Liver (tissue), 8 donors: ENCODE measurements at regions not wholly inside any gene's neighbourhood (a gene's known extent, or its start where the extent isn't known, plus 50 kb on each side); places are given as distances from the start of the nearest gene placed in this dataset.

ENCODE experiments used
- DNase-seq: peaks from one replicate; pipeline ENCODE4 v3.0.0-alpha.2; 2017; ENCODE audit warnings: low spot score
- H3K27ac ChIP-seq, 2 donors: one replicate each; pipeline ENCODE4 v1.7.0; 2013; ENCODE audit warnings: inconsistent platforms in 2 of 2, low read length in 2 of 2, control low read depth in 1 of 2, low read depth in 1 of 2, mild to moderate bottlenecking in 1 of 2
- H3K27me3 ChIP-seq, 4 donors: one replicate each; pipeline versions ENCODE4 v1.6.1 to v1.7.0; 2013; ENCODE audit warnings: low read length in 3 of 4, inconsistent platforms in 1 of 4, mild to moderate bottlenecking in 1 of 4, moderate library complexity in 1 of 4; ENCODE audit not compliant: control insufficient read depth in 4 of 4, insufficient read depth in 4 of 4
- H3K36me3 ChIP-seq, 4 donors: one replicate each; pipeline versions ENCODE4 v1.6.1 to v1.7.0; 2013; ENCODE audit warnings: low read length in 3 of 4, mild to moderate bottlenecking in 3 of 4, low read depth in 1 of 4, moderate library complexity in 1 of 4; ENCODE audit not compliant: control insufficient read depth in 4 of 4, insufficient read depth in 3 of 4
- H3K4me1 ChIP-seq, 4 donors: one replicate each; pipeline versions ENCODE4 v1.6.1 to v1.7.0; 2013; ENCODE audit warnings: low read length in 3 of 4, mild to moderate bottlenecking in 3 of 4, moderate library complexity in 1 of 4; ENCODE audit not compliant: control insufficient read depth in 4 of 4, insufficient read depth in 4 of 4
- H3K4me3 ChIP-seq, 3 donors: one replicate each; pipeline versions ENCODE4 v1.6.1 to v1.7.0; 2013; ENCODE audit warnings: low read length in 3 of 3, control low read depth in 1 of 3, low read depth in 1 of 3, mild to moderate bottlenecking in 1 of 3
- H3K9ac ChIP-seq, 2 donors: one replicate each; pipeline ENCODE4 v1.7.0; 2013; ENCODE audit warnings: low read length in 2 of 2, mild to moderate bottlenecking in 2 of 2, moderate library complexity in 2 of 2, control low read depth in 1 of 2, low read depth in 1 of 2
- H3K9me3 ChIP-seq, 4 donors: one replicate each; pipeline versions ENCODE4 v1.6.1 to v1.7.0; 2013; ENCODE audit warnings: low read length in 3 of 4; ENCODE audit not compliant: control insufficient read depth in 4 of 4
- EGR1 ChIP-seq, 2 donors: IDR thresholded peaks; 2 replicates each; pipeline ENCODE4 v1.6.1; 2016 to 2018; ENCODE audit warnings: antibody characterized with exemption in 2 of 2, low read depth in 2 of 2
- FOXA1 ChIP-seq: IDR thresholded peaks from 2 replicates; pipeline ENCODE4 v1.6.1; 2016; ENCODE audit warnings: antibody characterized with exemption
- FOXA2 ChIP-seq: IDR thresholded peaks from 2 replicates; pipeline ENCODE4 v1.6.1; 2016; ENCODE audit warnings: antibody characterized with exemption
- GABPA ChIP-seq, 2 donors: IDR thresholded peaks in 1 of 2; conservative IDR thresholded peaks in 1 of 2; 2 replicates each; pipeline ENCODE4 v1.6.1; 2016; ENCODE audit warnings: antibody characterized with exemption in 2 of 2, mild to moderate bottlenecking in 1 of 2, moderate library complexity in 1 of 2
- HNF4A ChIP-seq, 2 donors: conservative IDR thresholded peaks; 2 replicates each; pipeline ENCODE4 v1.6.1; 2016; ENCODE audit warnings: antibody characterized with exemption in 2 of 2, mild to moderate bottlenecking in 2 of 2
- HNF4G ChIP-seq: IDR thresholded peaks from 2 replicates; pipeline ENCODE4 v1.6.1; 2016; ENCODE audit warnings: antibody characterized with exemption
- JUND ChIP-seq, 2 donors: IDR thresholded peaks; 2 replicates each; pipeline ENCODE4 v1.6.1; 2016; ENCODE audit warnings: antibody characterized with exemption in 2 of 2
- RAD21 ChIP-seq, 2 donors: IDR thresholded peaks; 2 replicates each; pipeline ENCODE4 v1.6.1; 2016; ENCODE audit warnings: antibody characterized with exemption in 2 of 2, mild to moderate bottlenecking in 2 of 2
- SP1 ChIP-seq: IDR thresholded peaks from 2 replicates; pipeline ENCODE4 v1.6.1; 2018; ENCODE audit warnings: antibody characterized with exemption, mild to moderate bottlenecking
- YY1 ChIP-seq: IDR thresholded peaks from 2 replicates; pipeline ENCODE4 v1.6.1; 2016; ENCODE audit warnings: antibody characterized with exemption, mild to moderate bottlenecking
- ZBTB33 ChIP-seq: IDR thresholded peaks from 2 replicates; pipeline ENCODE4 v1.6.1; 2016; ENCODE audit warnings: antibody characterized with exemption
- WGBS: extraction: QIAGEN DNeasy Blood & Tissue Kit; methylation state at CpG from one replicate; pipeline ENCODE4 v1.1.7; 2013; 5-methylcytosine and 5-hydroxymethylcytosine counted together
- TF ChIP-seq, protein P1 (sequence below): IDR thresholded peaks from 2 replicates; pipeline ENCODE4 v1.6.1; 2016; ENCODE audit warnings: antibody characterized with exemption
- TF ChIP-seq, protein P2 (sequence below): IDR thresholded peaks from 2 replicates; pipeline ENCODE4 v1.6.1; 2016; ENCODE audit warnings: antibody characterized with exemption
- TF ChIP-seq, protein P3 (sequence below): fragments of 150-350 bp; IDR thresholded peaks from 2 replicates; pipeline ENCODE4 v1.5.1; 2017; ENCODE audit warnings: improper control_type of control experiment, low read depth, low read length; ENCODE audit not compliant: missing input control
- donor health status: healthy.
- donor health status: healthy.
- donor health status: healthy.
- donor health status: healthy.
- donor health status: healthy.

GRCh38 chr6:8181951-8182845 is 79.8 kb upstream of the EEF1E1 start:
- no peak for DNase-seq
- Histone ChIP-seq H3K36me3 (no peaks in the 10 kb centered on the region), H3K27me3 (peaks cover 0 to 10% (median 1%) of the 10 kb centered on the region in 4 donors), H3K4me1 (no peaks in the 10 kb centered on the region), H3K9me3 (no peaks in the 10 kb centered on the region), H3K9ac (no peak overlapping the region), H3K4me3 (no peak overlapping the region), H3K27ac (no peak overlapping the region)
- WGBS, result 57% methylated on average over 10 of the region's 10 CpGs
- no peak for TF ChIP-seq HNF4A (conservative IDR thresholded peaks at IDR 0.05)
- no peak for TF ChIP-seq GABPA (IDR thresholded peaks at IDR 0.05 in 1 of 2, conservative IDR thresholded peaks at IDR 0.05 in 1 of 2)
- TF ChIP-seq, protein P1, sequence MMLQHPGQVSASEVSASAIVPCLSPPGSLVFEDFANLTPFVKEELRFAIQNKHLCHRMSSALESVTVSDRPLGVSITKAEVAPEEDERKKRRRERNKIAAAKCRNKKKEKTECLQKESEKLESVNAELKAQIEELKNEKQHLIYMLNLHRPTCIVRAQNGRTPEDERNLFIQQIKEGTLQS, result no peak
- TF ChIP-seq FOXA2, result no peak
- no peak for TF ChIP-seq EGR1 (IDR thresholded peaks at IDR 0.05; ENCODE audit: low read depth in 2 of 2)
- TF ChIP-seq HNF4G, result no peak
- no peak for TF ChIP-seq YY1
- TF ChIP-seq, protein P2, sequence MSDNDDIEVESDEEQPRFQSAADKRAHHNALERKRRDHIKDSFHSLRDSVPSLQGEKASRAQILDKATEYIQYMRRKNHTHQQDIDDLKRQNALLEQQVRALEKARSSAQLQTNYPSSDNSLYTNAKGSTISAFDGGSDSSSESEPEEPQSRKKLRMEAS, result no peak
- TF ChIP-seq SP1, result no peak
- TF ChIP-seq ZBTB33, result no peak
- TF ChIP-seq, protein P3, sequence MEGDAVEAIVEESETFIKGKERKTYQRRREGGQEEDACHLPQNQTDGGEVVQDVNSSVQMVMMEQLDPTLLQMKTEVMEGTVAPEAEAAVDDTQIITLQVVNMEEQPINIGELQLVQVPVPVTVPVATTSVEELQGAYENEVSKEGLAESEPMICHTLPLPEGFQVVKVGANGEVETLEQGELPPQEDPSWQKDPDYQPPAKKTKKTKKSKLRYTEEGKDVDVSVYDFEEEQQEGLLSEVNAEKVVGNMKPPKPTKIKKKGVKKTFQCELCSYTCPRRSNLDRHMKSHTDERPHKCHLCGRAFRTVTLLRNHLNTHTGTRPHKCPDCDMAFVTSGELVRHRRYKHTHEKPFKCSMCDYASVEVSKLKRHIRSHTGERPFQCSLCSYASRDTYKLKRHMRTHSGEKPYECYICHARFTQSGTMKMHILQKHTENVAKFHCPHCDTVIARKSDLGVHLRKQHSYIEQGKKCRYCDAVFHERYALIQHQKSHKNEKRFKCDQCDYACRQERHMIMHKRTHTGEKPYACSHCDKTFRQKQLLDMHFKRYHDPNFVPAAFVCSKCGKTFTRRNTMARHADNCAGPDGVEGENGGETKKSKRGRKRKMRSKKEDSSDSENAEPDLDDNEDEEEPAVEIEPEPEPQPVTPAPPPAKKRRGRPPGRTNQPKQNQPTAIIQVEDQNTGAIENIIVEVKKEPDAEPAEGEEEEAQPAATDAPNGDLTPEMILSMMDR, result no peak
- no peak for TF ChIP-seq RAD21 (IDR thresholded peaks at IDR 0.05)
- no peak for TF ChIP-seq FOXA1

DNA sequence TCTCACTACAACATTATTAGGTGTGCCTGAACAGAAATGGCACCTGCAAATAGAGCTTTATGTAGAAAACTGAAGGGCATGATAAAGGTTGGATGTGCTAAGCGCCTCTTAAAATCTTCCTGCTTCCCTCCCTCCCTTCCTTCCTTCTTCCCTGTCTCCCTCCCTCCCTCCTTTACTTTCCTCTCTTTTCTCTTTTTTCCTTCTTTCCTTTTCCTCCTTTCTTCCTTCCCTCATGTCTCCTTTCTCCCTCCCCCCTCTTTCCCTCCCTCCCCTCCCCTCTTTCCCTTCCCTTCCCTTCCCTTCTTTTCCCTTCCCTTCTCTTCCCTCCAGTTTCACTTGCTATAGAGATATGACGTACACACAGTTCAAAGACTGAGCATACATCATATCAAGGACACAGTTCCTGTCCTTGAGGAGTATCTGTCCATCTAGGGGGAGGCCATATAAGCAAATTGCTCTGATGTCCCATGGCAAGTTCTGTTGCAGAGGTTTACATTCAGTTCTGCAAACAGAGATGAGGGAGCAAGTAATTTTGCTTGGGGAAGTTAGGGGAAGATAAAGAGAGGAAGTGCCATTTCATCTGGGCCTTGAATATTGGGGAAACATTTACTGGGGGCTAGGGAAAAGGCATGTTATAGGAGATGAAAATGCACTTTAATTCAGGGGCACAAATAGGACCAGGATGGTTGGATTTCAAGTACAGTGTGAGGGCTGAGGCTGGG is 79.0 kb upstream of the EEF1E1 start:
- DNase-seq, result no peak
- Histone ChIP-seq H3K9ac (no peak overlapping the region), H3K27ac (no peak overlapping the region), H3K27me3 (peaks cover 0 to 13% (median 1%) of the 10 kb centered on the region in 4 donors), H3K36me3 (no peaks in the 10 kb centered on the region), H3K9me3 (no peaks in the 10 kb centered on the region), H3K4me3 (no peak overlapping the region), H3K4me1 (no peaks in the 10 kb centered on the region)
- WGBS, result 65% methylated on average over 2 of the region's 2 CpGs
- TF ChIP-seq EGR1 (IDR thresholded peaks at IDR 0.05; ENCODE audit: low read depth in 2 of 2) (no peak), JUND (IDR thresholded peaks at IDR 0.05) (no peak), HNF4G (no peak)
